ELF-1 (cell line): ENCODE measurements at regions not wholly inside any gene's neighbourhood (a gene's known extent, or its start where the extent isn't known, plus 50 kb on each side); places are given as distances from the start of the nearest gene placed in this dataset.

Source experiments
- DNase-seq: peaks from one replicate; pipeline ENCODE4 v3.0.0-alpha.2; 2016; ENCODE audit warnings: low read depth, low spot score

- no peak for DNase-seq
These were observed 51.1 kb upstream of the TMEM33 start for GRCh38 chr4:41883988-41884734.

DNA sequence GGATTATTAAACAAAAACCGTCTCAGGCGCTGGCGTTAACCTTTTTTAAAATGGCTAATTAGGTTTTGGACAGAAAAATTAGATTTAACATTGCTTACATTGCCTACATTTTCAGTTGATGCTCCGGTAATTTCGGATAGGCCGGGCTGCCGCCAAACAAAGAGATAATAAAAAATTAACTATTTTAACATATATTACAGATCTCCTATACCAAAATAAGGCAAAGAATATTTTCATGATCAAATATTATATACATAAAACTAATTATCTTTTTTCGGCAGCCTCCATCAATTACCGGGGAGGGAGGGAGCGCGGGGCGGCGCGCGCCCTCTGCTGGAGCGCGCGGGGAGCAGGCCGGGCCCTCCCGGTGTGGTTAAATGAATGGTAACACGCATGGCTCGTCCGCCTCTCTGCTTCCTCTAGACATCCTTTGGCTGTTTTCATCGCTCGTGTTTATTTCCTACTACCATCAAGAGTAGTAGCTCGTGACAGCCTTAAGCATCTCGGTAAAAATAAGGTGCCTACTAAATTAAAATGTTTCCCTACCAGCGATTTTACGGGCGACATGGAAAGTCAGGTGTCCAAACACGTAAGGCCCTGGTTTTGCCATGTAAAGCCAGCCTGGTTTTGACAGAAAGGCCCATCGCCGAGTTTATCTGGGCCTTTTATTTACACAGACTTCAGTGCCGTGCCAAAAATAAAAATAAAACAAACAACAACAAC, 52.4 kb upstream of the TMEM33 start:
- DNase-seq: peak; percentile 60

GRCh38 chr4:41881981-41882624, 53.1 kb upstream of the TMEM33 start:
- DNase-seq: peak; percentile 49

DNA sequence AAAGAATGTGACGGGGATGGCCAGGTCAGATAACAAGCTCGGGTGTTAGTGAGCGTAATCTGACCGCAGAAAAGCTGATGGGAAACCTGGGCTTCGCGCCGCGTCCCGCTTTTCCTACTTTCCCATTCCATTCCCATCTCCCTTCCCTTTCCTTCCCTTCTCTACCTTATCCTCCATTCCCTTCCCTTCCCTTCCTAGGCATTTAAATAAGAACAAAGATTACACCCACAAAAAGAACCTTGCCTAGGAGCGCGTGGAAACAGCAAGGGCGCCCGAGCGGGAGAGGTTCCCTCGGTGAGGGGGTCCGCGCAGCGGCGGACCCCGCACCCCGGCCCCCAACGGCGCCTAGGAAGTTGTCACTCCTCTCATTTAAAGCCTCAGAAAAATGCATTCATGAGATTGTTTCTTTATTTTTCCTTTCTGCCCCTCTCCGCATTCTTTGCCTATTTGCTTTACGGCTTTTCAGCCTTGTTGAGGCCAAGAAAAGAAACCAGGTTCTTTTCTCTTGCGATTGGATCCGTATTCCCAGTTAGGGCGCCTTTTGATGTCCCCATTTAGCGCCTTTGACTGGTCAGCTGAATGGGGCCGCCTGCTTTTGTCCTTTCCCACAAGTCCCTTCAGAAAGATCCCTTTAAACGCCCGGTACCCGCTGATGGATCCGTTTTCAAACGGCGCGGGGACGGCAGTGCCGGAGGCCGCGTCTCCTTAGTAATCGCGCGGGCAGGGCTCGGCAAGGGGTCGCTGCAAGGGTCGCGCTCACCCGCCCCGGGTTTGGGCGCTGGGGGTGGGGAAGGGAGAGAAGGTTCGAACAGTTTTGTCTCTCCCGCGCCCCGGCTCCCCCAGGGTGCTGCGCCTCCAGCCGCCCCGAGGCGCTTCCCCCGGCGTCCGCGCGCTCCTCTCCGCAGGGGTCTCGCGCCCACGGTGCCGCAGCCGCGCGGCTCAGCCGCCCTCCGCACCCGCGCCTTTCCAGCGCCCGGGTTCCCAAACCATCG, 54.1 kb upstream of the TMEM33 start:
- peak; percentile 43 for DNase-seq

DNA sequence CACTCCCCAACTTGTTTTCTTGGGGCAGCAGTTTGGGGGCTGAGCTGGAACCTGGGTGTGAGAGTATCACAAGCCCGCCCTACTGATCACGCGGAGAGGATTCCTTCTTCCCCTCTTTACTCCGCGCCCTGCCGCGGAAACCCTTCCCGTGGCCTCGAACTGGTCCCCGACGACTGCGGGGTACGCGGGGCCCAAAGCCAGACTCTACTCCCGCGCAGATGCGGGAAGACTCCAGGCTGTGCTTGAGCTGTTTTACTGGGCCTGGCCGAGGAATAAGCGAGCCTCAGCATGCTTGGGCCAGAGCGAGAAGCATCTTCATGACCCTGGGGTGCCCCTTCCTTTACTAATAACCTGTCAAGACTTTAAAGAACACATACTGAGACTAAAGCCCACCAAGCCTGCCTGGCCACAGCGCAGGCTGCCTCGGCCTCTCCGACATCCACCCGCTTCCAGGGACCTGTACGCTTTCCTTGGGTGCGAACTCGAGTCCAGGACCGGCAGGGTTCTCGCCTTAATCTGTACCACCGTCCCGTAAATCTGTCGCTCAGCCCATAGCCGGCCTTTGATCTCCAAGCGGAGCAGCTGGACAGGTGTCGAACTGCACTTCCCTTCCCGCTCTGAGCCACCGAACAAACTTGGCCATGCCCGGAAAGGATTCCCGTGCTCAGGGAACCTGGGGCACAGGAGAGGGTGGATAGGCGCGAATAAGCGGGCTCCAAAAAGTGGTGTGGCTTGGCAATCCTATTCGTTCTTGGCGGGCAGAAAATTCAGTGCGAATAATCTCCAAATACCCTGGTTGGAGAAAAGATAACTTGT, 55.0 kb upstream of the TMEM33 start:
- DNase-seq: peak; percentile 47

GRCh38 chr4:41879552-41879951, 55.7 kb upstream of the TMEM33 start:
- DNase-seq: no peak

DNA sequence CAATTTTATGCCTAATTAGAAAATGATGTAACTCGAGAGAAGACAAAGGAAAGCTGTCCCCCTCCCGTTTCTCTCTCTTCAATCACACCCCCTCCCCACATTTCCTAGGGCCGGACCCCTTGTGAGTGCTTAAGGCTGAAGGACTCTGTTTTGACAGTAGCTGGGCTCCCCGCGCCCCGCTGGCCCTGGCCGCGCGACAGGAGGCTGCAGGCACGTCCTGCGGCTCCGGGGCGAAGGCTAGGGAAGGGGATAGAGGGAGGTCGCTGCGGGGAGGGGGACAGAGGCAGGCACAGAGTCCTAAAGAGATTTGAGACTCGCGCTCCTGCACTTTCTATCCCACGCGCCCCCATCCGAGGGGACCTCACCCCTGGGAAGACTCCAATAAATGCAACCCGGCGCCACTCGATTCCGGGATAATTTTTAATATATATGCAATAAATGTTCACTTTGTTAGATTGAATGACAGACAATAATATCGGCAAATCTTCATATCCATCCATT, 56.2 kb upstream of the TMEM33 start:
- no peak for DNase-seq

DNA sequence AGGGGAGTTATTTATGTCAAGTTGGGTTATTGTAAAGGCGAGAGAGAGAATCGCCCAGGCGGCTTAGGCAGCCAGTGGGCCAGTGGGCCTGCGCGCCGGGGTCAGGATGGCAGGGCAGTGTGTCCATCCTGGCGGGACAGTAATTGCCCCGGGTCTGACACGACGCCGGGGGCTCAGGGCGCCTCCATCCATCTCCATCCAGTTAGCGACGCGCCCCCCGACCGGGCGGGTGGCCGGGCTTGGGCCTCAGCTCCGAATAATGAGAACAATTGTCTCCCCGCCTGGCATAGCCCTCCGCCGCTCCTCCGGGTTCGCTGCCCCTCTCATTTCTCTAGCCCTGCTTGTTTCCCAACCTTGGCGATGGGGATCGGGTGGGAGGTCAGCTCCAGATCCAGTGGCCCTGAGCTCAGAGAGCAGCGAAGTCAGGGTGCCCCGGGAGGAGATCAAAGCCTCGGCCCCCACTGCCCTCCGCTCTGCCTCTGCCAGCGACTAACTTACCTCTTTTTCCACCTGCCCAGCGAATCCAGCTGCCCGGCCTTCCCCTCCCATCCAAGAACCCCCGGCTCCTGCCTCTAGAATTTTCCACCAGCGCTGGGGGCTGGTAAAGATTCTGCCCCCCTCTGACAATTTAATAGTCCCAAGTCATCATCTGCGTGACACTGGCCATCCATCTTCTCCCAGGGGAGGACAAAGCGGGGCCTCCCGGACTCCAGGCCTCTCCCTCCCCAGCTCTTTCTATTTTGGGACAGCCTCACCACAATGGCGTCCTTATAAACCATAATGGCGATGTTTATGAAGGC, 56.9 kb upstream of the TMEM33 start:
- DNase-seq: peak; percentile 35

- DNase-seq: no peak
These were observed 58.0 kb upstream of the TMEM33 start for GRCh38 chr4:41877020-41877796.

- DNase-seq: no peak
These were observed 60.4 kb upstream of the TMEM33 start for GRCh38 chr4:41874873-41875272.

DNA sequence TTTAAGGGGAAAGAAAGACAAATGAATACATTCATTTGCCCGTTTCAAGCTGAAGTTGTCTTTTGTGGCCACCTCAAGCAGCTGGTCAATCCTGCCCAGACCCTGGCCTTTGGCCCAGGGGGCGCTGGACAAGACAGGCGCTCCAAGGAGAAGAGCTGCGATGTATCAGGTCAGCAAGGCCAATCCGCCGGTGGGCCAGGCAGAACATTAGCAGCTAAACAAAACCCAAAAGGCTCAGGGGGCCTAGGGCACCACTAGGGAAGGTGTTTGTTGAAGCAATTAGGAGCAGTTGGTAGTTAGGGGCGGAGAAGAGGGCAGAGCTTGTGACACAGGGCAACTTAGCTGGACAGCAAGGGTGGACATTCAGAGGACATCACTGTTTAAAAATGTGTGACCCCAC, 60.8 kb upstream of the TMEM33 start:
- DNase-seq: no peak

DNA sequence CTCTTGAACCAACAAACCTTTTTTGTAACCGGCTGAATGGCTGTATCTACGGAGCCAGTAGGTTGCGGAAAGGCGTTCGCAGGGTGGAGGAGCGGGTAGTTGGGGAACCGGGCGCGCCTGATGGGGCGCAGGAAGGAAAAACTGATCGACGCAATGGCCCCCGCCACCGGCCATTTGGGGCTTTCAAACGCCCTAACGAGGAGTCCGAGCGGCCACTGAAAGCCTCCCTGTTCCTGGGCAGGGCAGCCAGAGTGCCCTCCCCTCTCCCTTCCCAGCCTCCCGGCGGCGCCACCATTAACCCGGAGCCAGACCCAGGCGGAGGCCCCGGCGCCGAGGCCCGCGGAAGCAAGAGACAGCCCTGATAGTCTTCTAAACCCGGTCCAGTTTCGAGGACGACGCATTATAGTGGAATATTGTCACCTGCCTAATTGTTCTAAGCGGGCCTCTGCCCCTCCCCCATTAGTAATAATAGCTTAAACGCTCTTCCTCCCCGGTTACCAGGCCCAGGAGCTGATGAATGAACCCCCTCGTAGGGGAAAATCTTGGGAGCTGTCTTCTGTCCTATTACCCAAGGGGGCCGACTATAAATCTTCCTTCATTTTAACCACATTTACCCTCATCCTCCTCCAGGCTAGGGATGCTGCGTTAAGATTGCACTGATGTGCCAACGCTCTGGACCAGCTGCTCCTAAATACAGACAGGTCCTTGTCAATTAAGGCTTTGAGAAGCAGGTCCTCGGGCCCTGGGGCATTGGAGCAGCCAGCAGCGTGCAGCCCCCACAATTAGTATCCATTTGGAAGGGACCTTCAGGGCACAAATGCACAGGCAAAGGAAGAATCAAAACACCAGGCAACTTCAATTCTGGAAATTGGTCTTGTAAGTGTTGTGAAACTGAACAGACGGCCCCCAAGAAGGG, 61.6 kb upstream of the TMEM33 start:
- peak; percentile 80 for DNase-seq

DNA sequence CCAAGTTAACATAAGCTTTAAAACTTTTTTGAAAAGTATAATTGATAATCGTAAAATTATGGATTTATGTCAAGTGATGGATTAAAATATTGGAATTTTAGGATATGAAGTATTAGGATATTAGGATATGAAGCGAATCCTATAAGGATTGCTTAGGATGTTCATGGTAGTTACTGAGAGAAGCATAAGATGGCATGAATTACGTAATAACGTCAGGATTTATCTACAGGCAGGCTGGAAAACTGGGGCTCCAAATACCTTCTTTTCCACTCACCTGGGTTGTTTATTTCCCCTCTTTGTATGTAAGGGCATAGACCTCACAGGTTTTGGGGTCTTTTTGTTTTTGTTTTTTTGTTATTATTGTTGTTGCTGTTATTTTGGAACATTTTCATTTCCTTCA, 65.2 kb upstream of the TMEM33 start:
- DNase-seq: no peak

GRCh38 chr4:41866799-41867677, 68.2 kb upstream of the TMEM33 start:
- peak; percentile 32 for DNase-seq

GRCh38 chr4:41865981-41866798, 69.0 kb upstream of the TMEM33 start:
- DNase-seq: peak; percentile 44
